Activated CD8-positive, alpha-beta T cell treated with anti-CD3 and anti-CD28 coated beads for 36 hours (primary cell): ENCODE measurements at regions not wholly inside any gene's neighbourhood (a gene's known extent, or its start where the extent isn't known, plus 50 kb on each side); places are given as distances from the start of the nearest gene placed in this dataset.
"Not testable (repeated sequence)": the region's sequence is repeated elsewhere in the genome, so short reads cannot be mapped to it uniquely, and the experiment has no call there.

Source experiments
- ATAC-seq: fragments of 200-7000 bp; cut with Tn5 transposase; one replicate; pipeline ENCODE4 v1.10.0; 2021; ENCODE audit warnings: mild to moderate bottlenecking, moderate library complexity
- CTCF ChIA-PET: fragments of 350-600 bp; sonication (Branson Sonifier 250); formaldehyde crosslinking; loops from one replicate; lab custom pipeline; 2021; ENCODE audit warnings: antibody characterized with exemption; lab: Charles Lee
- POLR2A ChIA-PET: fragments of 350-600 bp; sonication (Branson Sonifier 250); formaldehyde crosslinking; loops from one replicate; lab custom pipeline; 2021; ENCODE audit warnings: antibody characterized with exemption; lab: Charles Lee
- DNase-seq: peaks from one replicate; pipeline ENCODE4 v3.0.0-alpha.2; 2020
- H3K27ac Mint-ChIP-seq: one replicate; pipeline ENCODE4 v1.8.0; 2021; ENCODE audit warnings: mild to moderate bottlenecking, mixed read lengths
- H3K27me3 Mint-ChIP-seq: one replicate; pipeline ENCODE4 v1.8.0; 2021; ENCODE audit warnings: mixed read lengths
- H3K36me3 Mint-ChIP-seq: one replicate; pipeline ENCODE4 v1.8.0; 2021; ENCODE audit warnings: low read depth, mixed read lengths
- H3K4me1 Mint-ChIP-seq: one replicate; pipeline ENCODE4 v1.8.0; 2021; ENCODE audit warnings: low read depth, mixed read lengths
- H3K4me3 Mint-ChIP-seq: one replicate; pipeline ENCODE4 v1.8.0; 2021; ENCODE audit warnings: mild to moderate bottlenecking, moderate library complexity, mixed read lengths
- H3K9me3 Mint-ChIP-seq: one replicate; pipeline ENCODE4 v1.8.0; 2021; ENCODE audit warnings: mixed read lengths
- intact Hi-C: fragments of 100-400 bp; cut with micrococcal nuclease; formaldehyde crosslinking; loops from one replicate; pipeline ENCODE4 v1.10.0; 2022
- TF ChIP-seq, protein P1 (sequence below): fragments of 200-600 bp; IDR thresholded peaks from one replicate; pipeline ENCODE4 v1.8.0; 2022; ENCODE audit warnings: antibody characterized with exemption, mild to moderate bottlenecking

DNA sequence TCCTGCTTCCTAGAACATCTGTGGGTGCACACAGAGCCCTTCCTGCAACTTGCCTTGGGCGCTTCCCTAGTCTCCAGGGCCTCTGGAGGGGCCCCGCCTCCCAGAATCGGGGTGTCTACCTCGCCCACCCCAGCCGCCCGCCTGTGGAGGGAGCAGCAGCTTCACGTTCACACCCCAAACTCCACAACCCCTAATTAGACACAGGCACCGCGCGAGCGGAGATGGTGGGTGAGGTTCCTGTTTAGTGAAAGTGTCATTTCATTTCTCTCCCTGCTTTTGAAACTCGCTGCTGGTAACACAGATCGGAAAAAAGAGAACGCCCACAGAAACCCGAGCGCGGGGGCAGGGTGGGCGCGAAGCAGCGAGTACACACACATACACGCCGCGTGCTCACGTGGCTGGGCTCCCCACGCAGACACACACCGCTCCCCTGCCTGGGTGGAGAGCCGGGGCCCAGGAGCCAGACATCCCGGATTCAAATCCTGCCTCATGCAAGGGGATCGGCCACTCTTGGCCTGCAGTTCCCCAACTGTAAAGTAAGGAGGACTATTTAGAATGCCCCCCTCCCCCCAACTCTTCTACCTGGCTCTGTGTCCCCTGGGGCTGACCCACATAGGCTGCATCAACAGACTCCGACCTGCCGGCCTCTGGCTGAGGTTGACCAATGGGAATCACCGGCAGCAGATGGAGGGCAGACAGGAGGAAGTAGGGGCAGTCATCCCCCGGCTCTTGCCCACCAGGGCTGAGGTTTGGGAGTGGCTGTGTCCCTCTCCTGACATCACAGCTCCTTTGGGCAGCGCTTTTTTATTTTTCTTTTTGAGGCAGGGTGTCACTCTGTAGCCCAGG is 79.2 kb upstream of the NCOR2 start:
- peaks cover 6% of the 10 kb centered on the region for H3K36me3 Mint-ChIP-seq
- intact Hi-C loops, result no loop called here
- DNase-seq (peak; percentile 76), ATAC-seq (peak; percentile 80)
- TF ChIP-seq, protein P1, sequence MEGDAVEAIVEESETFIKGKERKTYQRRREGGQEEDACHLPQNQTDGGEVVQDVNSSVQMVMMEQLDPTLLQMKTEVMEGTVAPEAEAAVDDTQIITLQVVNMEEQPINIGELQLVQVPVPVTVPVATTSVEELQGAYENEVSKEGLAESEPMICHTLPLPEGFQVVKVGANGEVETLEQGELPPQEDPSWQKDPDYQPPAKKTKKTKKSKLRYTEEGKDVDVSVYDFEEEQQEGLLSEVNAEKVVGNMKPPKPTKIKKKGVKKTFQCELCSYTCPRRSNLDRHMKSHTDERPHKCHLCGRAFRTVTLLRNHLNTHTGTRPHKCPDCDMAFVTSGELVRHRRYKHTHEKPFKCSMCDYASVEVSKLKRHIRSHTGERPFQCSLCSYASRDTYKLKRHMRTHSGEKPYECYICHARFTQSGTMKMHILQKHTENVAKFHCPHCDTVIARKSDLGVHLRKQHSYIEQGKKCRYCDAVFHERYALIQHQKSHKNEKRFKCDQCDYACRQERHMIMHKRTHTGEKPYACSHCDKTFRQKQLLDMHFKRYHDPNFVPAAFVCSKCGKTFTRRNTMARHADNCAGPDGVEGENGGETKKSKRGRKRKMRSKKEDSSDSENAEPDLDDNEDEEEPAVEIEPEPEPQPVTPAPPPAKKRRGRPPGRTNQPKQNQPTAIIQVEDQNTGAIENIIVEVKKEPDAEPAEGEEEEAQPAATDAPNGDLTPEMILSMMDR, result no peak
- H3K4me3 Mint-ChIP-seq, result no peak overlapping the region
- H3K4me1 Mint-ChIP-seq, result peaks cover 19% of the 10 kb centered on the region
- POLR2A ChIA-PET, result no interaction called here
- H3K27ac Mint-ChIP-seq, result peak overlapping the region; percentile 40
- no peaks in the 10 kb centered on the region for H3K27me3 Mint-ChIP-seq
- peaks cover 21% of the 10 kb centered on the region for H3K9me3 Mint-ChIP-seq
- CTCF ChIA-PET, result no interaction called here

DNA sequence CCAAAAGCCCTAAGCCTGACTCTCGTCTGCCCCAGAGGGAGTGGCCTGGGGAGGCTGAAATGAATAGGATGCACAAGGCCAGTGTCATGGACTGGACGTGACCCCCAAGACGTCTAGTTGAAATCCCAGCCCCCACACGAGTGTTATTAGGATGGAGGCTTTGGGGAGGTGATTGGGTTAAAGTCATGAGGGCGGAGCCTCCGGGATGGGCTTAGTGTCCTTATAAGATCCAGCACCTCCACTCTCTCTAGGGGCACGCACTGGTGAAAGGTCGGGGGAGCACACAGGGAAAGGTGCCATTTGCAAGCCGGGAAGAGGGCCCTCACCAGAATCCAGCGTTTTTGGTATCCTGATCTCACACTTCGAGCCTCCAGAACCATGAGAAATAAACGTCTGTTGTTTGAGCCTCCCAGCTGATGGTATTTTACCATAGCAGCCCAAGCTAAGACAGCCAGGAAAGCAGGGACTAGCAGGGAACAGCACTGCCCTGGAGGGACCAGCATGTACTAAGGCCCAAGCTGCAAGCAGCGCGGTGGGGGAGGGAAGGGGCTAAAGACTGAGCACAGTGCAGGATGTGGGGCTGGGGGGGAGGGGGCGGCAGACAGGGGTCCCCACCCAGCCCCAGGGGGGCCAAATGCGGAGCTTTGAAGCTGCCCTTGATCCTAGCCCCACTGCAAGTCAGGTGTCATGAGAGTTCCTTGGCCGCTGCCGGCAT is 78.3 kb upstream of the NCOR2 start:
- TF ChIP-seq, protein P1, result no peak
- Mint-ChIP-seq H3K9me3 (peaks cover 21% of the 10 kb centered on the region), H3K27ac (no peak overlapping the region), H3K36me3 (peaks cover 6% of the 10 kb centered on the region), H3K4me3 (no peak overlapping the region), H3K27me3 (no peaks in the 10 kb centered on the region), H3K4me1 (peaks cover 19% of the 10 kb centered on the region)
- CTCF ChIA-PET, result interaction anchor here (1.0 kb wide), 1 partner anchor 41 kb away, joined by 3 read pairs; no protein-coding TSS in a partner anchor
- POLR2A ChIA-PET, result interaction anchor here (0.6 kb wide), 1 partner anchor 10 kb away, joined by 4 read pairs; no protein-coding TSS in a partner anchor
- intact Hi-C loops, result no loop called here
- no peak for DNase-seq
- ATAC-seq, result no peak

DNA sequence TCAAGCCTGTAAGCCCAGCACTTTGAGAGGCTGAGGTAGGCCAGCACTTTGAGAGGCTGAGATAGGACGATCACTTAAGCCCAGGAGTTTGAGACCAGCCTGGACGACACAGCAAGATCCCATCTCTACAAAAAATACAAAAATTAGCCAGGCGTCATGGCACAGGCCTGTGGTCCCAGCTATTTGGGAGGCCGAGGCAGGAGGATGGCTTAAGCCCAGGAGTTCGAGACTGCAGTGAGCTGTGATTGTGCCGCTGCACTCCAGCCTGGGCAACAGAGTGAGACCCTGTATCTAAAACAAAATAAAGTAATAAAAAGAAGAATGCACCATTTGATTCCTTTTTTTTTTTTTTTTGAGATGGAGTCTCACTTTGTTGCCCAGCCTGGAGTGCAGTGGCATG is 76.4 kb upstream of the NCOR2 start:
- intact Hi-C loops, H3K36me3 Mint-ChIP-seq, H3K4me3 Mint-ChIP-seq, H3K27me3 Mint-ChIP-seq, ATAC-seq, POLR2A ChIA-PET, DNase-seq, H3K27ac Mint-ChIP-seq: not testable (repeated sequence)
- CTCF ChIA-PET, result interaction anchor here (0.6 to 1.4 kb wide), 2 partner anchors 15 to 24 kb away, joined by 3 to 4 read pairs; no protein-coding TSS in a partner anchor
- H3K9me3 Mint-ChIP-seq, result peaks cover 13% of the 10 kb centered on the region
- H3K4me1 Mint-ChIP-seq, result peaks cover 19% of the 10 kb centered on the region

DNA sequence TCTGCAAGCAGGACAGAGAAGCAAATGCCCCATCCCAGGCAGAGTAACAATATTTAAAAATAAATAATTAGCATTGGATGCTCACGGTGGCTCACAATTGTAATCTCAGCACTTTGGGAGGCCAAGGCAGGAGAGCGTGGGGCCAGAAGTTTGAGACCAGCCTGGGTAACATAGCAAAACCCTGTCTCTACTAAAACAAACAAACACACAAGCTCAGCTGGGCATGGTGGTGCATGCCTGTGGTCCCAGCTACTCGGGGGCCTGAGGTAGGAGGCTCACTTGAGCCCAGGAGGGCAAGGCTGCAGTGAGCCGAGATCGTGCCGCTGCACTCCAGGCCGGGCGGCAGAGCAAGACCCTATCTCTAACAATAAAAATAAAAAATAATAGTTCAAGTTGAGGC is 74.7 kb upstream of the NCOR2 start:
- no peak for ATAC-seq
- intact Hi-C loops, result no loop called here
- H3K27me3 Mint-ChIP-seq, result no peaks in the 10 kb centered on the region
- ChIA-PET CTCF (interaction anchor here (0.9 kb wide), 1 partner anchor 129 kb away, joined by 3 read pairs; no protein-coding TSS in a partner anchor), POLR2A (no interaction called here)
- DNase-seq, result no peak
- peaks cover 17% of the 10 kb centered on the region for H3K4me1 Mint-ChIP-seq
- TF ChIP-seq, protein P1, result no peak
- no peaks in the 10 kb centered on the region for H3K36me3 Mint-ChIP-seq
- H3K4me3 Mint-ChIP-seq, result no peak overlapping the region
- no peak overlapping the region for H3K27ac Mint-ChIP-seq
- H3K9me3 Mint-ChIP-seq, result no peaks in the 10 kb centered on the region

DNA sequence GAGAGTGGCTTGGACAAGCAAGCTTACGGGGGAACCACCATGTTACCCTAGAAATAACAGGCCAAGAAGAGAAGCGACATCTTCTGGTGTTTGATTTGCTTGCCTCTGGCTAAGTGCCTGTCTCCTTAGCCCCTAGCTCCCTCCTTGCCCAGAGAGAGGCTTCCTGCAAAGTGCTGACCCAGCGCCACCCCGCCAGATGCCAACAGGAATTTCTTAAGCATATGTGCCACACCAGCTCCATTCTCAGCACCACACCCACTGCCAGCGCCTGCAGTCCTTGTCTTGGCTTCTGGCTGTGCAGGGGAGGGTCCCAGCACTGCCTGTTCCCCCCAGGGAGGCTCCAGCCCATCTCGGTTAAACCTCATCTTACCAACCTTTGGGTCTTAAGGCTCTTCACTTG is 74.2 kb upstream of the NCOR2 start:
- Mint-ChIP-seq H3K9me3 (no peaks in the 10 kb centered on the region), H3K27ac (no peak overlapping the region), H3K36me3 (no peaks in the 10 kb centered on the region), H3K4me3 (no peak overlapping the region), H3K27me3 (no peaks in the 10 kb centered on the region), H3K4me1 (peaks cover 15% of the 10 kb centered on the region)
- DNase-seq (no peak), ATAC-seq (no peak)
- intact Hi-C loops, result no loop called here
- ChIA-PET CTCF (interaction anchor here (0.8 to 0.9 kb wide), 2 partner anchors 10 to 129 kb away, joined by 3 read pairs; no protein-coding TSS in a partner anchor), POLR2A (interaction anchor here (0.8 kb wide), 1 partner anchor 179 kb away, joined by 3 read pairs; no protein-coding TSS in a partner anchor)
- TF ChIP-seq, protein P1, result no peak
